WERI-Rb-1 (cell line): ENCODE measurements at regions not wholly inside any gene's neighbourhood (a gene's known extent, or its start where the extent isn't known, plus 50 kb on each side); places are given as distances from the start of the nearest gene placed in this dataset.

Experiments
- DNase-seq: peaks from one replicate; pipeline ENCODE4 v3.0.0-alpha.2; 2020
- H3K27ac ChIP-seq: fragments of 250-450 bp; sonication (Bioruptor Pico); 2 replicates; pipeline ENCODE4 v1.5.1; 2020; ENCODE audit warnings: mild to moderate bottlenecking, moderate library complexity
- H3K27me3 ChIP-seq: fragments of 250-450 bp; sonication (Bioruptor Pico); 2 replicates; pipeline ENCODE4 v1.5.1; 2021; ENCODE audit warnings: mild to moderate bottlenecking, low read depth, moderate library complexity; ENCODE audit not compliant: insufficient read depth, severe bottlenecking
- H3K36me3 ChIP-seq: fragments of 250-450 bp; sonication (Bioruptor Pico); 2 replicates; pipeline ENCODE4 v1.5.1; 2020; ENCODE audit warnings: mild to moderate bottlenecking, moderate library complexity
- H3K4me3 ChIP-seq: 2 replicates; pipeline ENCODE4 v1.5.1; 2011; ENCODE audit warnings: low read depth, mild to moderate bottlenecking, control low read depth, low read length
- H3K9me3 ChIP-seq: fragments of 250-450 bp; sonication (Bioruptor Pico); 2 replicates; pipeline ENCODE4 v1.5.1; 2021; ENCODE audit warnings: mild to moderate bottlenecking, moderate library complexity; ENCODE audit not compliant: severe bottlenecking
- TF ChIP-seq, protein P1 (sequence below): IDR thresholded peaks from 2 replicates; pipeline ENCODE4 v1.5.1; 2011; ENCODE audit warnings: low read depth, mild to moderate bottlenecking, control low read depth, inconsistent platforms, low read length

DNA sequence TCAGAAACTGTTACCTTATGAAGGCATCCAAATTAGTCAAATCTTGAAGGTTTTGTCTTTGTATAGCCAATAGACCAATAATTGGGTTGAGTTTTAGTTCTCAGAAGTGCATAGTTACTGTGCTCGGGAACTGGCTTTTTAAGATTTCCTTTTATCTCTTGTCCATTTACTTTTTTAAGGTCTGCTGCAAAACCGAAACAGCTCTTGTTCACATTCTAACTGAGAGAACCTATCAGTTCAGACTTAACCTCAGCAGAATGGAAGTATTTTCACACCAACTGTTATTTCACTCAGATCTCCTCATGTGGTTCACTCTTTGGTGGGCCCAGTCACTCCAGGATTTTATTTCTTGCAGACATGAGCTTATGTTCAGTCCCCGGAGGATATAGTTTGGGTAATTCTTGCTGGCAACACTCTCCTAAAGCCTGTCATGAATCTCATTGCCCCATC is 55.5 kb downstream of the TPBG start:
- Histone ChIP-seq H3K36me3 (no peaks in the 10 kb centered on the region), H3K27me3 (no peaks in the 10 kb centered on the region), H3K9me3 (no peaks in the 10 kb centered on the region), H3K4me3 (no peak overlapping the region), H3K27ac (no peak overlapping the region)
- TF ChIP-seq, protein P1, sequence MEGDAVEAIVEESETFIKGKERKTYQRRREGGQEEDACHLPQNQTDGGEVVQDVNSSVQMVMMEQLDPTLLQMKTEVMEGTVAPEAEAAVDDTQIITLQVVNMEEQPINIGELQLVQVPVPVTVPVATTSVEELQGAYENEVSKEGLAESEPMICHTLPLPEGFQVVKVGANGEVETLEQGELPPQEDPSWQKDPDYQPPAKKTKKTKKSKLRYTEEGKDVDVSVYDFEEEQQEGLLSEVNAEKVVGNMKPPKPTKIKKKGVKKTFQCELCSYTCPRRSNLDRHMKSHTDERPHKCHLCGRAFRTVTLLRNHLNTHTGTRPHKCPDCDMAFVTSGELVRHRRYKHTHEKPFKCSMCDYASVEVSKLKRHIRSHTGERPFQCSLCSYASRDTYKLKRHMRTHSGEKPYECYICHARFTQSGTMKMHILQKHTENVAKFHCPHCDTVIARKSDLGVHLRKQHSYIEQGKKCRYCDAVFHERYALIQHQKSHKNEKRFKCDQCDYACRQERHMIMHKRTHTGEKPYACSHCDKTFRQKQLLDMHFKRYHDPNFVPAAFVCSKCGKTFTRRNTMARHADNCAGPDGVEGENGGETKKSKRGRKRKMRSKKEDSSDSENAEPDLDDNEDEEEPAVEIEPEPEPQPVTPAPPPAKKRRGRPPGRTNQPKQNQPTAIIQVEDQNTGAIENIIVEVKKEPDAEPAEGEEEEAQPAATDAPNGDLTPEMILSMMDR = no peak
- no peak for DNase-seq

DNA sequence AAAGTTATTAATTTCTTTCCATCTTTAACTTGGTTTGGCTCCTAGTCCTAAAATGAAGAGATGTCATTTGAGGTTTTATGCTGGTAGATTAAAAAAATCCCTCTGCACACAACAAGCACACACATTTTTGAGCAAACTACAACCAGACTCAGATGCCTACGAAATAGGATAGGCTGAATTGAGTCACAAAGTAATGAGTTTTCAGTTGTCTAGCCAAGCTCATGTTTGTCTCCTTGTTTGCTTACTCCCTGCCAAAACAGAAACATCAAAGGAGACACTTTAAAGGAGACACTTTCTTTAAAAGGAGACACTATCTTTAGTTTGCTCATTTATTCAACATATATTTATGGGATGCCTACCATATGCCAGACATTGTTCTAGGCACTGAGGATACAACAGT is 56.2 kb downstream of the TPBG start:
- TF ChIP-seq, protein P1 = no peak
- Histone ChIP-seq H3K27me3 (no peaks in the 10 kb centered on the region), H3K27ac (no peak overlapping the region), H3K36me3 (no peaks in the 10 kb centered on the region), H3K4me3 (no peak overlapping the region), H3K9me3 (no peaks in the 10 kb centered on the region)
- no peak for DNase-seq

DNA sequence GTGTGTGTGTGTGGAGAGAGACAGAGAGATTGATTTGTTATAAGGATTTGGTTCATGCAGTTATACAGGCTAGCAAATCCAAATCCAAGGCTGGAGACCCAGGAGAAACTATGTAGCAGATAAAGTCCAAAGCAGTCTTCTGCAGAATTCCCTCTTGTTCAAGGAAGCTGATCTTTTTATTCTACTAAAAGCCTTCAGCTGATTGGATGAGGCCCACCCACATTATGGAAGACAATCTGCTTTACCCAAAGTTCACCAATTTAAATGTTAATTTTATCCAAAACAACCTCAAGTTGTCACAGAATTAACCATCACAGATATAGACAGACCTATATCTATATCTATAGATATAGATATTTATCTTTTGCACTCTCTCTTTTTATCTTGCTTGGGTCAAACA is 67.0 kb downstream of the TPBG start:
- Histone ChIP-seq H3K27ac (no peak overlapping the region), H3K27me3 (no peaks in the 10 kb centered on the region), H3K36me3 (no peaks in the 10 kb centered on the region), H3K4me3 (no peak overlapping the region), H3K9me3 (no peaks in the 10 kb centered on the region)
- TF ChIP-seq, protein P1 = no peak
- DNase-seq = no peak

DNA sequence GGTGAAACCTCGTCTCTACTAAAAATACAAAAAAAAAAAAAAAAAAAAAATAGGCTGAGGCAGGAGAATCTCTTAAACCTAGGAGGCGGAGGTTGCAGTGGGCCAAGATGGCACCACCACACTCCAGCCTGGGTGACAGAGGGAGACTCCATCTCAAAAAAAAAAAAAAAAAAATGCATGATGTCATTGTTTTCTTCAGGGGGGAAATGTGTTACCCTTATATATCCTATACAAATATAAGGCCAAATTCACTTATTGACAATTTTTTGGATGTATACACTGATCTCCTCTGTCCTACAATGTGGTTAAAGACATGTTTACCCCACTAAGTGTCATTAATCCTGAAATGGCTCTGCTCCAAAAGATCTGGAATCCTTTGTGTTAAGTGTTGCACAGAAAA is 73.1 kb downstream of the TPBG start:
- DNase-seq = no peak
- no peak overlapping the region for H3K4me3 ChIP-seq
- H3K27ac ChIP-seq = no peak overlapping the region
- no peaks in the 10 kb centered on the region for H3K27me3 ChIP-seq
- TF ChIP-seq, protein P1 = no peak
- H3K9me3 ChIP-seq = no peaks in the 10 kb centered on the region
- H3K36me3 ChIP-seq = no peaks in the 10 kb centered on the region

DNA sequence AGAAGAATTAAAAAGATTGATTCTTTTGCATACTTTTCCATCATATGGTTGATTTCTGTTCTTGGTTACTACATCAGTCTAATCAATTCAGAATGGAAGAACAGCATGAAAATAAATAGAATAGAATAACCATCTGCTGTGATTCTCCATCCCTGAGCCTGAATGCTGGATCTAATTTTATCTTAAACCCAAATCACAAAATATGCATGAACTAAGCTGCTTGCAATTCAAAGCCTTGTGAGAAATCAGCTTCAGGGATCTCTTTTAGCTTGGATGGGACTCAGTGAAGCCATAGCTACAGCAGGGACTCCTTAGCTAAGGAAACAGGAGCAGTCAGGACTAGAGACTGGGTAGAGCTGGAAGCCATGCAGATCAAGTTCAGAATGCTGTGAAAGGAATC is 74.1 kb downstream of the TPBG start:
- H3K27me3 ChIP-seq = no peaks in the 10 kb centered on the region
- H3K27ac ChIP-seq = no peak overlapping the region
- DNase-seq = no peak
- H3K9me3 ChIP-seq = no peaks in the 10 kb centered on the region
- TF ChIP-seq, protein P1 = no peak
- H3K4me3 ChIP-seq = no peak overlapping the region
- H3K36me3 ChIP-seq = no peaks in the 10 kb centered on the region

DNA sequence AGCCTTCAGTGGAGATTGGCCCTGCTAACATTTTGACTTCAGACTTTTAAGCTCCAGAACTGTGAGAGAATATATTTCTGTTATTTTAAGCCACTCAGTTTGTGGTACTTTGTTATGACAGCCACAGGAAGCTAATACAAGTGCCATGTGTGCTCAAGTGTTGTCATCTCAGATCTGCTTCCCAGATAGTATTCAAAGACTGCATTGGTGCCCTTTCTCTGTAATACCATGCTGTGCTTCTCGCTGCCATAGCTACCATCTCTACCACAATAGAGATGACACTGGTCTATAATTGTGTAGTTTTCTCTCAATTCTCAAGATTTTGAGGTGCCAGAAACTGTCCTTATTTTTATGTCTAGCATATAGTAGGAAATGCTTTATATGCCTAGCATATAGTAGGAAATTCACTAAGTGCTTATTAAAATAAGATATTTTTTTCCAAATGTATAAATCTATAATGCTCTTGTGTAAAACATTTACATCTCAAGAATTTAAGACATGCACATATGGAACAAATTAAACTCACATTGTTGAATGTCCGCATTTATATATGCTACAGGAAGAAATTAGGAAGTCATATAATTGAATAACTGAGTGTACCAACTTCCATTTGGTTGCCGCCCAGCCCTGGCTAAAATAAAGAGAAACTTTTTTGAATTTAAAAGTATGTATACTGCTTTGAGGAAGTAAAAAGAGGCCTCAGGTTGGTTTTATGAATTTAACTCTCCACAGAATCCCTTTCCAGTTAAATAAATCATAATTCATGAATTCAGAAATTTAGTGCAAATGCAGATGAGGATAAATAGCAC is 77.6 kb downstream of the TPBG start:
- Histone ChIP-seq H3K27me3 (no peaks in the 10 kb centered on the region), H3K9me3 (no peaks in the 10 kb centered on the region), H3K27ac (no peak overlapping the region), H3K4me3 (no peak overlapping the region), H3K36me3 (no peaks in the 10 kb centered on the region)
- TF ChIP-seq, protein P1 = no peak
- no peak for DNase-seq
